ENCODE measurements at regions not wholly inside any gene's neighbourhood (a gene's known extent, or its start where the extent isn't known, plus 50 kb on each side); places are given as distances from the start of the nearest gene placed in this dataset.

DNA sequence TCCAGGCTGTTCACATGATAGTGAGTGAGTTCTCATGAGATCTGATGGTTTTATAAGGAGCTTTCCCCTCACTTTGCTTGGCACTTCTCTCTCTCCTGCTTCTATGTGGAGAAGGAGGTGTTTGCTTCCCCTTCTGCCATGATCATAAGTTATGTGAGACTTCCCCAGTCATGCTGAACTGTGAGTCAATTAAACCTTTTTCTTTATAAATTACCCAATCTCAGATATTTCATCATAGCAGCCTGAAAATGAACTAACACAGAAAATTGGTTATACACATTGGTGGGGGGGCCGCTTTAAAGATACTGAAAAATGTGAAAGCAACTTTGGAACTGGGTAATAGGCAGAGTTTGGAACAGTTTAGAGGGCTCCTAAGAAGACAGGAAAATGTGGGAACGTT is 741.1 kb upstream of the LUZP2 start:
- TF ChIP-seq, protein P1, sequence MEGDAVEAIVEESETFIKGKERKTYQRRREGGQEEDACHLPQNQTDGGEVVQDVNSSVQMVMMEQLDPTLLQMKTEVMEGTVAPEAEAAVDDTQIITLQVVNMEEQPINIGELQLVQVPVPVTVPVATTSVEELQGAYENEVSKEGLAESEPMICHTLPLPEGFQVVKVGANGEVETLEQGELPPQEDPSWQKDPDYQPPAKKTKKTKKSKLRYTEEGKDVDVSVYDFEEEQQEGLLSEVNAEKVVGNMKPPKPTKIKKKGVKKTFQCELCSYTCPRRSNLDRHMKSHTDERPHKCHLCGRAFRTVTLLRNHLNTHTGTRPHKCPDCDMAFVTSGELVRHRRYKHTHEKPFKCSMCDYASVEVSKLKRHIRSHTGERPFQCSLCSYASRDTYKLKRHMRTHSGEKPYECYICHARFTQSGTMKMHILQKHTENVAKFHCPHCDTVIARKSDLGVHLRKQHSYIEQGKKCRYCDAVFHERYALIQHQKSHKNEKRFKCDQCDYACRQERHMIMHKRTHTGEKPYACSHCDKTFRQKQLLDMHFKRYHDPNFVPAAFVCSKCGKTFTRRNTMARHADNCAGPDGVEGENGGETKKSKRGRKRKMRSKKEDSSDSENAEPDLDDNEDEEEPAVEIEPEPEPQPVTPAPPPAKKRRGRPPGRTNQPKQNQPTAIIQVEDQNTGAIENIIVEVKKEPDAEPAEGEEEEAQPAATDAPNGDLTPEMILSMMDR (IDR thresholded peaks at IDR 0.05) = no peak
- no peak for TF ChIP-seq EZH2 (IDR thresholded peaks at IDR 0.05)

Measured in neural progenitor cell (in vitro differentiated cells).